WTC11 (cell line): ENCODE measurements at regions not wholly inside any gene's neighbourhood (a gene's known extent, or its start where the extent isn't known, plus 50 kb on each side); places are given as distances from the start of the nearest gene placed in this dataset.
A peak's percentile ranks its signal among the peaks of the same experiment; 100 is the strongest.

ENCODE experiments used
- ATAC-seq: fragments of 200-7000 bp; cut with Tn5 transposase; 2 replicates; pipeline ENCODE4 v1.10.0; 2021; ENCODE audit warnings: mild to moderate bottlenecking, moderate library complexity
- CTCF ChIA-PET: fragments of 300-600 bp; sonication (Branson Sonifier 250); formaldehyde crosslinking; loops from one replicate; lab custom pipeline; 2021; ENCODE audit warnings: antibody characterized with exemption; lab: Charles Lee
- POLR2A ChIA-PET: fragments of 350-600 bp; sonication (Branson Sonifier 250); formaldehyde crosslinking; loops from one replicate; lab custom pipeline; 2021; ENCODE audit warnings: antibody characterized with exemption; lab: Charles Lee
- DNase-seq: peaks from one replicate; pipeline ENCODE4 v3.0.0; 2021; ENCODE audit warnings: low spot score
- H3K27ac Mint-ChIP-seq: 2 replicates; pipeline ENCODE4 v1.8.0; 2021; ENCODE audit warnings: mixed read lengths
- H3K27me3 Mint-ChIP-seq: 2 replicates; pipeline ENCODE4 v1.8.0; 2021; ENCODE audit warnings: low read depth, mild to moderate bottlenecking, moderate library complexity, mixed read lengths
- H3K36me3 Mint-ChIP-seq: 2 replicates; pipeline ENCODE4 v1.8.0; 2021; ENCODE audit warnings: mixed read lengths
- H3K4me1 Mint-ChIP-seq: 2 replicates; pipeline ENCODE4 v1.8.0; 2022; ENCODE audit warnings: mixed read lengths
- H3K4me3 Mint-ChIP-seq: 2 replicates; pipeline ENCODE4 v1.8.0; 2021; ENCODE audit warnings: mild to moderate bottlenecking, moderate library complexity, mixed read lengths
- H3K9me3 Mint-ChIP-seq: 2 replicates; pipeline ENCODE4 v1.8.0; 2021; ENCODE audit warnings: mixed read lengths
- AFF4 ChIP-seq: sonication (generic); formaldehyde crosslinking; IDR thresholded peaks from 2 replicates; pipeline ENCODE4 v1.8.1; 2023; ENCODE audit warnings: mild to moderate bottlenecking, missing genetic modification reagents, borderline replicate concordance
- CBFB ChIP-seq: sonication (generic); formaldehyde crosslinking; IDR thresholded peaks from 2 replicates; pipeline ENCODE4 v1.8.1; 2022; ENCODE audit warnings: mild to moderate bottlenecking, low read depth, missing genetic modification reagents
- E2F5 ChIP-seq: sonication (generic); formaldehyde crosslinking; IDR thresholded peaks from 2 replicates; pipeline ENCODE4 v1.8.1; 2022; ENCODE audit warnings: mild to moderate bottlenecking, moderate library complexity, missing genetic modification reagents
- ESRRA ChIP-seq: sonication (generic); formaldehyde crosslinking; IDR thresholded peaks from 2 replicates; pipeline ENCODE4 v1.8.1; 2022; ENCODE audit warnings: mild to moderate bottlenecking, missing genetic modification reagents, borderline replicate concordance
- GTF2I ChIP-seq: fragments of 250-450 bp; sonication (Bioruptor Pico); conservative IDR thresholded peaks from 2 replicates; pipeline ENCODE4 v1.4.0; 2021; ENCODE audit warnings: mild to moderate bottlenecking
- MXD4 ChIP-seq: fragments of 250-450 bp; sonication (Bioruptor Pico); IDR thresholded peaks from 2 replicates; pipeline ENCODE4 v1.8.0; 2021; ENCODE audit warnings: mild to moderate bottlenecking, moderate library complexity, borderline replicate concordance
- NFE2L1 ChIP-seq: sonication (generic); formaldehyde crosslinking; IDR thresholded peaks from 2 replicates; pipeline ENCODE4 v1.8.1; 2023; ENCODE audit warnings: missing genetic modification reagents
- OVOL2 ChIP-seq: fragments of 250-450 bp; sonication (Bioruptor Pico); IDR thresholded peaks from 2 replicates; pipeline ENCODE4 v1.9.0; 2021; ENCODE audit warnings: mild to moderate bottlenecking, borderline replicate concordance
- TEAD4 ChIP-seq: sonication (generic); formaldehyde crosslinking; IDR thresholded peaks from 2 replicates; pipeline ENCODE4 v1.8.0; 2022; ENCODE audit warnings: mild to moderate bottlenecking, missing genetic modification reagents
- ZBTB21 ChIP-seq: sonication (generic); formaldehyde crosslinking; IDR thresholded peaks from 2 replicates; pipeline ENCODE4 v1.8.1; 2023; ENCODE audit warnings: mild to moderate bottlenecking, missing genetic modification reagents, borderline replicate concordance
- ZNF219 ChIP-seq: sonication (generic); formaldehyde crosslinking; IDR thresholded peaks from 2 replicates; pipeline ENCODE4 v1.8.0; 2023; ENCODE audit warnings: missing genetic modification reagents, mild to moderate bottlenecking, borderline replicate concordance
- ZNF232 ChIP-seq: sonication (generic); formaldehyde crosslinking; IDR thresholded peaks from 2 replicates; pipeline ENCODE4 v1.8.0; 2022; ENCODE audit warnings: mild to moderate bottlenecking, missing genetic modification reagents
- ZNF263 ChIP-seq: sonication (generic); formaldehyde crosslinking; IDR thresholded peaks from 2 replicates; pipeline ENCODE4 v1.8.1; 2022; ENCODE audit warnings: low read depth, mild to moderate bottlenecking, moderate library complexity, missing genetic modification reagents
- ZNF416 ChIP-seq: fragments of 250-450 bp; sonication (Bioruptor Pico); IDR thresholded peaks from 2 replicates; pipeline ENCODE4 v1.9.0; 2021; ENCODE audit warnings: mild to moderate bottlenecking, inconsistent platforms
- ZNF423 ChIP-seq: fragments of 250-450 bp; sonication (Bioruptor Pico); IDR thresholded peaks from 2 replicates; pipeline ENCODE4 v2.1.2; 2022; ENCODE audit warnings: mild to moderate bottlenecking, moderate library complexity
- TF ChIP-seq, protein P1 (sequence below): fragments of 250-450 bp; sonication (Bioruptor Pico); IDR thresholded peaks from 2 replicates; pipeline ENCODE4 v1.9.0; 2021; ENCODE audit warnings: mild to moderate bottlenecking
- TF ChIP-seq, protein P2 (sequence below): sonication (generic); formaldehyde crosslinking; IDR thresholded peaks from 2 replicates; pipeline ENCODE4 v1.8.0; 2022; ENCODE audit warnings: mild to moderate bottlenecking, missing genetic modification reagents
- TF ChIP-seq, protein P3 (sequence below): sonication (generic); formaldehyde crosslinking; conservative IDR thresholded peaks from 2 replicates; pipeline ENCODE4 v1.8.1; 2023; ENCODE audit warnings: mild to moderate bottlenecking, low read depth, missing genetic modification reagents, moderate library complexity
- TF ChIP-seq, protein P4 (sequence below): sonication (generic); formaldehyde crosslinking; IDR thresholded peaks from 2 replicates; pipeline ENCODE4 v1.8.1; 2022; ENCODE audit warnings: mild to moderate bottlenecking, missing genetic modification reagents, moderate library complexity, borderline replicate concordance

DNA sequence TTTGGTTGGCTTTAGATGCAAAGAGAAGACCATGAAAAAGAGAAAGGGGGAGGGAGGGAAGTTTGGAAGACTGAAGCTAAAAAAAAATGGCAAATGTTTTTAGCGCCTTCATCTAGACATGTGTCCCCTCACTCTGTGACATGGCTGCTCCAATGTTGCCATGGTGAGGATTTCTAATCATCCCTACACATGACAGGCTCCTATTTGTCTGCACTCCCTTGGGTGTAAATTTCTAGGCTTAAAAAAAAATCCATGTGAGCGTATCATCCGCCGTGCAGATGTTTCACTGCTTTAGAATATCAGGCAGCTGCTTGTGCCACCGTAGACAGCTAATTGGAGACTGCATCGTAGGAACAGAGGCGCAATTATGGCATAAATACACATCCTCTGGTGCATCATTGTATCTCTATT lies 761.1 kb upstream of the MMS22L start:
- CTCF ChIA-PET = no interaction called here
- no peaks in the 10 kb centered on the region for H3K9me3 Mint-ChIP-seq
- H3K4me1 Mint-ChIP-seq = peaks cover 92% of the 10 kb centered on the region
- no peaks in the 10 kb centered on the region for H3K27me3 Mint-ChIP-seq
- H3K36me3 Mint-ChIP-seq = no peaks in the 10 kb centered on the region
- TF ChIP-seq ZNF416 (no peak), GTF2I (CRISPR knock-in tag) (no peak), ZBTB21 (CRISPR knock-in tag) (no peak), E2F5 (no peak), NFE2L1 (CRISPR knock-in tag) (no peak), MXD4 (CRISPR knock-in tag) (no peak)
- TF ChIP-seq, protein P1, sequence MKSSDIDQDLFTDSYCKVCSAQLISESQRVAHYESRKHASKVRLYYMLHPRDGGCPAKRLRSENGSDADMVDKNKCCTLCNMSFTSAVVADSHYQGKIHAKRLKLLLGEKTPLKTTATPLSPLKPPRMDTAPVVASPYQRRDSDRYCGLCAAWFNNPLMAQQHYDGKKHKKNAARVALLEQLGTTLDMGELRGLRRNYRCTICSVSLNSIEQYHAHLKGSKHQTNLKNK (CRISPR knock-in tag) = no peak
- TF ChIP-seq, all 79 proteins: peak for 0
- ATAC-seq = no peak
- POLR2A ChIA-PET = no interaction called here
- Mint-ChIP-seq H3K27ac (peak overlapping the region; percentile 15), H3K4me3 (no peak overlapping the region)
- DNase-seq = no peak

GRCh38 chr6:98044791-98045470 lies 761.9 kb upstream of the MMS22L start:
- peak; percentile 30 for ATAC-seq
- TF ChIP-seq ZNF423 (CRISPR knock-in tag) = peak; percentile 50
- TF ChIP-seq AFF4 = no peak
- no peak for DNase-seq
- ChIA-PET CTCF (no interaction called here), POLR2A (no interaction called here)
- H3K36me3 Mint-ChIP-seq = no peaks in the 10 kb centered on the region
- peak overlapping the region; percentile 15 for H3K27ac Mint-ChIP-seq
- no peaks in the 10 kb centered on the region for H3K27me3 Mint-ChIP-seq
- no peak overlapping the region for H3K4me3 Mint-ChIP-seq
- no peaks in the 10 kb centered on the region for H3K9me3 Mint-ChIP-seq
- peaks cover 89% of the 10 kb centered on the region for H3K4me1 Mint-ChIP-seq

DNA sequence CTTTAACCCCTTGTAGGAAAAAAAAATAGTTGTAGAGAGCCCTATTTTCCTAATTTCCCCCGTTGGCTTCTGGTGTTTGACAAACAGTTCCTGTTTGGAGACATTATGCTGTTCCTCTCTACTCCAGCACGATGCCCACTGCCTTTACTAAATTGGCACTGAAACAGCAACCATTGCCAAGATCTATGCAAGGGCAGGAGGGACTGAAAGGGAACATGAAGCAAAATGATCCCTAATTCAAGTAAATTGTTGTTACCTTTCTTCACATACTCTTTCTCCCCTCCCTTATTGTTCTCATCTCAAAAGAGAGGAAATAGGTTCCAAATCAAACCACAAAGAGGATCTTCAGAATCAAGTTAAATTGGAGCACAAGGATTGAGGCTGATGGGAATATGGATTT lies 764.1 kb upstream of the MMS22L start:
- H3K36me3 Mint-ChIP-seq = no peaks in the 10 kb centered on the region
- CTCF ChIA-PET = no interaction called here
- H3K27ac Mint-ChIP-seq = peak overlapping the region; percentile 91
- no peaks in the 10 kb centered on the region for H3K27me3 Mint-ChIP-seq
- ATAC-seq (no peak), DNase-seq (no peak)
- H3K4me1 Mint-ChIP-seq = peaks cover 69% of the 10 kb centered on the region
- no peak overlapping the region; the same call in 1 of the 2 replicates for H3K4me3 Mint-ChIP-seq
- no peaks in the 10 kb centered on the region for H3K9me3 Mint-ChIP-seq
- POLR2A ChIA-PET = no interaction called here
- TF ChIP-seq, protein P2, sequence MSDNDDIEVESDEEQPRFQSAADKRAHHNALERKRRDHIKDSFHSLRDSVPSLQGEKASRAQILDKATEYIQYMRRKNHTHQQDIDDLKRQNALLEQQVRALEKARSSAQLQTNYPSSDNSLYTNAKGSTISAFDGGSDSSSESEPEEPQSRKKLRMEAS (CRISPR knock-in tag) = no peak
- TF ChIP-seq CBFB (CRISPR knock-in tag) = no peak
- TF ChIP-seq, protein P3, sequence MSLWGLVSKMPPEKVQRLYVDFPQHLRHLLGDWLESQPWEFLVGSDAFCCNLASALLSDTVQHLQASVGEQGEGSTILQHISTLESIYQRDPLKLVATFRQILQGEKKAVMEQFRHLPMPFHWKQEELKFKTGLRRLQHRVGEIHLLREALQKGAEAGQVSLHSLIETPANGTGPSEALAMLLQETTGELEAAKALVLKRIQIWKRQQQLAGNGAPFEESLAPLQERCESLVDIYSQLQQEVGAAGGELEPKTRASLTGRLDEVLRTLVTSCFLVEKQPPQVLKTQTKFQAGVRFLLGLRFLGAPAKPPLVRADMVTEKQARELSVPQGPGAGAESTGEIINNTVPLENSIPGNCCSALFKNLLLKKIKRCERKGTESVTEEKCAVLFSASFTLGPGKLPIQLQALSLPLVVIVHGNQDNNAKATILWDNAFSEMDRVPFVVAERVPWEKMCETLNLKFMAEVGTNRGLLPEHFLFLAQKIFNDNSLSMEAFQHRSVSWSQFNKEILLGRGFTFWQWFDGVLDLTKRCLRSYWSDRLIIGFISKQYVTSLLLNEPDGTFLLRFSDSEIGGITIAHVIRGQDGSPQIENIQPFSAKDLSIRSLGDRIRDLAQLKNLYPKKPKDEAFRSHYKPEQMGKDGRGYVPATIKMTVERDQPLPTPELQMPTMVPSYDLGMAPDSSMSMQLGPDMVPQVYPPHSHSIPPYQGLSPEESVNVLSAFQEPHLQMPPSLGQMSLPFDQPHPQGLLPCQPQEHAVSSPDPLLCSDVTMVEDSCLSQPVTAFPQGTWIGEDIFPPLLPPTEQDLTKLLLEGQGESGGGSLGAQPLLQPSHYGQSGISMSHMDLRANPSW (CRISPR knock-in tag) = no peak
- no peak for TF ChIP-seq ZNF232 (CRISPR knock-in tag)
- no peak for TF ChIP-seq ESRRA (CRISPR knock-in tag)
- TF ChIP-seq TEAD4 (CRISPR knock-in tag) = no peak
- no peak for TF ChIP-seq ZNF263 (CRISPR knock-in tag)
- TF ChIP-seq GTF2I (CRISPR knock-in tag) = no peak
- TF ChIP-seq, protein P4, sequence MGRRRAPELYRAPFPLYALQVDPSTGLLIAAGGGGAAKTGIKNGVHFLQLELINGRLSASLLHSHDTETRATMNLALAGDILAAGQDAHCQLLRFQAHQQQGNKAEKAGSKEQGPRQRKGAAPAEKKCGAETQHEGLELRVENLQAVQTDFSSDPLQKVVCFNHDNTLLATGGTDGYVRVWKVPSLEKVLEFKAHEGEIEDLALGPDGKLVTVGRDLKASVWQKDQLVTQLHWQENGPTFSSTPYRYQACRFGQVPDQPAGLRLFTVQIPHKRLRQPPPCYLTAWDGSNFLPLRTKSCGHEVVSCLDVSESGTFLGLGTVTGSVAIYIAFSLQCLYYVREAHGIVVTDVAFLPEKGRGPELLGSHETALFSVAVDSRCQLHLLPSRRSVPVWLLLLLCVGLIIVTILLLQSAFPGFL (CRISPR knock-in tag) = no peak
- no peak for TF ChIP-seq NFE2L1 (CRISPR knock-in tag)
- TF ChIP-seq OVOL2 = no peak
- TF ChIP-seq ZNF219 = no peak
